D721Med (cell line): ENCODE measurements at regions not wholly inside any gene's neighbourhood (a gene's known extent, or its start where the extent isn't known, plus 50 kb on each side); places are given as distances from the start of the nearest gene placed in this dataset.
"Not testable (repeated sequence)": the region's sequence is repeated elsewhere in the genome, so short reads cannot be mapped to it uniquely, and the experiment has no call there.

Experiments used
- DNase-seq: peaks from one replicate; pipeline ENCODE4 v3.0.0; 2011; ENCODE audit warnings: low spot score; ENCODE audit not compliant: insufficient read length
- FAIRE-seq: peaks from 2 replicates; lab custom pipeline; 2011; peaks lifted over from hg19 to GRCh38; lab: Jason Lieb, UNC
- CTCF ChIP-seq: IDR thresholded peaks from 2 replicates; pipeline ENCODE4 v1.5.1; 2012; ENCODE audit warnings: mild to moderate bottlenecking, control low read depth; ENCODE audit not compliant: insufficient read depth; ENCODE audit errors: missing control alignments

GRCh38 chr3:159749406-159749805 lies 239.2 kb upstream of the IL12A start:
- FAIRE-seq (no peak), DNase-seq (no peak)
- no peak for TF ChIP-seq CTCF

GRCh38 chr3:159751146-159751545 lies 237.5 kb upstream of the IL12A start:
- FAIRE-seq (no peak), DNase-seq (no peak)
- TF ChIP-seq CTCF = no peak

GRCh38 chr3:159751752-159752151 lies 236.9 kb upstream of the IL12A start:
- FAIRE-seq = no peak
- DNase-seq = no peak

GRCh38 chr3:159756279-159757207 lies 232.1 kb upstream of the IL12A start:
- DNase-seq, FAIRE-seq: not testable (repeated sequence)

More at GRCh38 chr3:159751752-159752151, 236.9 kb upstream of the IL12A start:
- TF ChIP-seq CTCF = no peak

GRCh38 chr3:159757341-159758060 lies 231.1 kb upstream of the IL12A start:
- FAIRE-seq (no peak), DNase-seq (no peak)
- TF ChIP-seq CTCF = no peak

GRCh38 chr3:159760046-159760445 lies 228.6 kb upstream of the IL12A start:
- no peak for TF ChIP-seq CTCF
- DNase-seq (no peak), FAIRE-seq (no peak)

GRCh38 chr3:159761369-159761768 lies 227.3 kb upstream of the IL12A start:
- DNase-seq (no peak), FAIRE-seq (no peak)
- no peak for TF ChIP-seq CTCF
